GM23338 (cell line): ENCODE measurements at regions not wholly inside any gene's neighbourhood (a gene's known extent, or its start where the extent isn't known, plus 50 kb on each side); places are given as distances from the start of the nearest gene placed in this dataset.
A peak's percentile ranks its signal among the peaks of the same experiment; 100 is the strongest.

Experiments used
- ATAC-seq: fragments of 200-7000 bp; cut with Tn5 transposase; 3 replicates; pipeline ENCODE4 v1.9.1; 2020
- DNase-seq: peaks from one replicate; pipeline ENCODE4 v3.0.0-alpha.2; 2015; ENCODE audit warnings: low spot score
- H2AFZ ChIP-seq: fragments of 200-600 bp; sonication (generic); 2 replicates; pipeline ENCODE4 v1.8.0; 2016; ENCODE audit warnings: antibody characterized with exemption, mild to moderate bottlenecking, moderate library complexity
- H3F3A ChIP-seq: fragments of 200-600 bp; sonication (generic); replicated peaks from 2 replicates; pipeline ENCODE4 v1.8.0; 2017; ENCODE audit warnings: antibody characterized with exemption, mixed run types, low read depth
- H3K27ac ChIP-seq: fragments of 200-600 bp; sonication (generic); 2 replicates; pipeline ENCODE4 v1.6.1; 2016; ENCODE audit warnings: low read depth
- H3K27me3 ChIP-seq: fragments of 200-600 bp; sonication (generic); 2 replicates; pipeline ENCODE4 v1.8.0; 2016; ENCODE audit warnings: mild to moderate bottlenecking, mixed run types, moderate library complexity; ENCODE audit not compliant: insufficient read depth
- H3K36me3 ChIP-seq: fragments of 200-600 bp; sonication (generic); 2 replicates; pipeline ENCODE4 v1.8.0; 2016; ENCODE audit warnings: mild to moderate bottlenecking; ENCODE audit not compliant: insufficient read depth
- H3K4me1 ChIP-seq: fragments of 200-600 bp; sonication (generic); 2 replicates; pipeline ENCODE4 v1.8.0; 2016; ENCODE audit warnings: mild to moderate bottlenecking, moderate library complexity; ENCODE audit not compliant: insufficient read depth
- H3K4me2 ChIP-seq: fragments of 200-600 bp; sonication (generic); 2 replicates; pipeline ENCODE4 v1.7.1; 2017; ENCODE audit warnings: mixed run types
- H3K4me3 ChIP-seq: fragments of 200-600 bp; sonication (generic); 2 replicates; pipeline ENCODE4 v1.6.1; 2016; ENCODE audit warnings: mixed run types
- H3K79me2 ChIP-seq: fragments of 200-600 bp; sonication (generic); replicated peaks from 2 replicates; pipeline ENCODE4 v1.8.0; 2017; ENCODE audit warnings: mild to moderate bottlenecking; ENCODE audit not compliant: insufficient read depth
- H3K9me2 ChIP-seq: fragments of 200-600 bp; sonication (generic); 2 replicates; pipeline ENCODE4 v1.8.0; 2017; ENCODE audit not compliant: insufficient read depth
- H4K20me1 ChIP-seq: fragments of 200-600 bp; sonication (generic); replicated peaks from 2 replicates; pipeline ENCODE4 v1.8.0; 2017; ENCODE audit warnings: mild to moderate bottlenecking; ENCODE audit not compliant: insufficient read depth
- H3K27ac Mint-ChIP-seq: 2 replicates; pipeline ENCODE4 v1.8.0; 2020; ENCODE audit warnings: inconsistent platforms, mild to moderate bottlenecking, moderate library complexity, mixed read lengths
- H3K27me3 Mint-ChIP-seq: 3 replicates; pipeline ENCODE4 v1.8.0; 2022; ENCODE audit warnings: low read depth, mild to moderate bottlenecking, moderate library complexity, mixed read lengths, inconsistent platforms; ENCODE audit not compliant: insufficient read depth, poor library complexity
- H3K36me3 Mint-ChIP-seq: 3 replicates; pipeline ENCODE4 v1.8.0; 2021; ENCODE audit warnings: low read depth, mild to moderate bottlenecking, inconsistent platforms, moderate library complexity, mixed read lengths
- H3K4me1 Mint-ChIP-seq: 3 replicates; pipeline ENCODE4 v1.8.0; 2020; ENCODE audit warnings: mild to moderate bottlenecking, inconsistent platforms, mixed read lengths
- H3K4me3 Mint-ChIP-seq: 3 replicates; pipeline ENCODE4 v1.8.0; 2021; ENCODE audit warnings: moderate library complexity, mild to moderate bottlenecking, inconsistent platforms, mixed read lengths
- H3K9me3 Mint-ChIP-seq: 3 replicates; pipeline ENCODE4 v1.8.0; 2020; ENCODE audit warnings: moderate library complexity, mild to moderate bottlenecking, inconsistent platforms, mixed read lengths
- CREB1 ChIP-seq: fragments of 250-450 bp; sonication (Bioruptor Pico); IDR thresholded peaks from 2 replicates; pipeline ENCODE4 v1.5.0; 2020; ENCODE audit warnings: low read depth, mild to moderate bottlenecking, moderate library complexity
- EZH2 ChIP-seq: fragments of 200-600 bp; sonication (generic); IDR thresholded peaks from one replicate; pipeline ENCODE4 v1.8.0; 2017; ENCODE audit warnings: antibody characterized with exemption, mild to moderate bottlenecking, low read depth; ENCODE audit not compliant: unreplicated experiment
- EZH2phosphoT487 ChIP-seq: fragments of 200-600 bp; sonication (generic); IDR thresholded peaks from one replicate; pipeline ENCODE4 v1.8.1; 2018; ENCODE audit warnings: antibody characterized with exemption; ENCODE audit not compliant: unreplicated experiment
- JUNB ChIP-seq: IDR thresholded peaks from one replicate; pipeline ENCODE4 v1.6.1; 2016; ENCODE audit warnings: antibody characterized with exemption; ENCODE audit not compliant: unreplicated experiment
- NANOG ChIP-seq: IDR thresholded peaks from 2 replicates; pipeline ENCODE4 v1.6.1; 2016; ENCODE audit warnings: antibody characterized with exemption, borderline replicate concordance
- POLR2AphosphoS5 ChIP-seq: IDR thresholded peaks from 2 replicates; pipeline ENCODE4 v1.6.1; 2016; ENCODE audit warnings: antibody characterized with exemption, low read depth
- STAT1 ChIP-seq: IDR thresholded peaks from one replicate; pipeline ENCODE4 v1.6.1; 2016; ENCODE audit warnings: antibody characterized with exemption; ENCODE audit not compliant: unreplicated experiment
- ZNF114 ChIP-seq: fragments of 250-450 bp; sonication (Bioruptor Pico); IDR thresholded peaks from 2 replicates; pipeline ENCODE4 v1.5.0; 2020; ENCODE audit warnings: mild to moderate bottlenecking, moderate library complexity
- ZNF331 ChIP-seq: fragments of 250-450 bp; sonication (Bioruptor Pico); IDR thresholded peaks from 2 replicates; pipeline ENCODE4 v1.5.0; 2020; ENCODE audit warnings: low read depth, mild to moderate bottlenecking, moderate library complexity
- TF ChIP-seq, protein P1 (sequence below): IDR thresholded peaks from one replicate; pipeline ENCODE4 v1.6.1; 2018; ENCODE audit warnings: antibody characterized with exemption; ENCODE audit not compliant: unreplicated experiment
- TF ChIP-seq, protein P2 (sequence below): IDR thresholded peaks from 2 replicates; pipeline ENCODE4 v1.6.1; 2016; ENCODE audit warnings: antibody characterized with exemption
- TF ChIP-seq, protein P3 (sequence below), 2 experiments: fragments of 200-600 bp in 1 of 2; sonication (generic) in 1 of 2; conservative IDR thresholded peaks; 2 replicates each; pipeline versions ENCODE4 v1.5.1 to v1.6.1; 2016 to 2017; ENCODE audit warnings: antibody characterized with exemption in 2 of 2, low read depth in 2 of 2, mild to moderate bottlenecking in 2 of 2, moderate library complexity in 1 of 2

DNA sequence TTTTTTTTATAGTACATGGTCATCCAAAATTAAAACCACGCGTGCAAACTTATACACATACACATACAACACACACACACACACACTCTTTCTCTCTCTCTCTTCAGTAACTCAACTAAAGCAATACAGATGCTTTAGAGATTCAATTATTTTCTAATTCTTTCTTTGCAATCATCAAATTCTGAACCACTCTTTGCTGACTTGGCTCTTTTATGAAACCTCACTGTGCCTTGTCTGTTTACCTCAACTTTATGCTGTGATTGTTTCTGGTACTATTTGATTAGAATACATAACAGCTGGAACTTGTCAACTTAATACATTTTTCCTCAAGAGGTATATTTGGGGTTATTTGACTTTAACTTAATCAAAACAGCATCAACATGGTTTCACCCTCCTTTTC is 1309.7 kb downstream of the ROBO2 start (continued):
- TF ChIP-seq, protein P1, sequence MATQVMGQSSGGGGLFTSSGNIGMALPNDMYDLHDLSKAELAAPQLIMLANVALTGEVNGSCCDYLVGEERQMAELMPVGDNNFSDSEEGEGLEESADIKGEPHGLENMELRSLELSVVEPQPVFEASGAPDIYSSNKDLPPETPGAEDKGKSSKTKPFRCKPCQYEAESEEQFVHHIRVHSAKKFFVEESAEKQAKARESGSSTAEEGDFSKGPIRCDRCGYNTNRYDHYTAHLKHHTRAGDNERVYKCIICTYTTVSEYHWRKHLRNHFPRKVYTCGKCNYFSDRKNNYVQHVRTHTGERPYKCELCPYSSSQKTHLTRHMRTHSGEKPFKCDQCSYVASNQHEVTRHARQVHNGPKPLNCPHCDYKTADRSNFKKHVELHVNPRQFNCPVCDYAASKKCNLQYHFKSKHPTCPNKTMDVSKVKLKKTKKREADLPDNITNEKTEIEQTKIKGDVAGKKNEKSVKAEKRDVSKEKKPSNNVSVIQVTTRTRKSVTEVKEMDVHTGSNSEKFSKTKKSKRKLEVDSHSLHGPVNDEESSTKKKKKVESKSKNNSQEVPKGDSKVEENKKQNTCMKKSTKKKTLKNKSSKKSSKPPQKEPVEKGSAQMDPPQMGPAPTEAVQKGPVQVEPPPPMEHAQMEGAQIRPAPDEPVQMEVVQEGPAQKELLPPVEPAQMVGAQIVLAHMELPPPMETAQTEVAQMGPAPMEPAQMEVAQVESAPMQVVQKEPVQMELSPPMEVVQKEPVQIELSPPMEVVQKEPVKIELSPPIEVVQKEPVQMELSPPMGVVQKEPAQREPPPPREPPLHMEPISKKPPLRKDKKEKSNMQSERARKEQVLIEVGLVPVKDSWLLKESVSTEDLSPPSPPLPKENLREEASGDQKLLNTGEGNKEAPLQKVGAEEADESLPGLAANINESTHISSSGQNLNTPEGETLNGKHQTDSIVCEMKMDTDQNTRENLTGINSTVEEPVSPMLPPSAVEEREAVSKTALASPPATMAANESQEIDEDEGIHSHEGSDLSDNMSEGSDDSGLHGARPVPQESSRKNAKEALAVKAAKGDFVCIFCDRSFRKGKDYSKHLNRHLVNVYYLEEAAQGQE = no peak
- TF ChIP-seq ZNF331 (no peak), NANOG (no peak), CREB1 (CRISPR knock-in tag) (no peak), EZH2 (no peak), ZNF114 (CRISPR knock-in tag) (no peak), EZH2phosphoT487 (no peak)

DNA sequence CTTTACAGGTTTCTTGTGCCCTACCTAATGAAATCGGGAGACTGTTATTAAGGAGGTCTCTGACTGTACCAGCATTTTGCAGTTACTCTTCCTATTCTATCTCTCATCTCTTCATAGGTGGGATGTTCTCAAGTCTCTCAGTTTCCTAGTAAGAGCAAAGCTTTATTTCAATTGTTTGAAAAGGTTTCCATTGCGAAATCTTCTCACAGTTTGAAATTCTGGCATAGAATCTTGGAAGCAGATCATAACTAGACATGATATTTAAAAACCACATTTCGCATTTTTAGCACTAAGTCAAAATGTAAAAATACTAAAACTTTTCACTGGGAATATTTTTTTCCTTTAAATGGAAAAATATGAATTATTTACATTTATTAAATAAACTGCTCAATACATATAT is 1311.4 kb downstream of the ROBO2 start:
- H3K36me3 Mint-ChIP-seq = peaks cover 30% of the 10 kb centered on the region
- H3K27me3 ChIP-seq = no peaks in the 10 kb centered on the region
- H2AFZ ChIP-seq = no peak overlapping the region
- no peaks in the 10 kb centered on the region for H3K79me2 ChIP-seq
- H3K4me3 ChIP-seq = no peak overlapping the region
- H3K4me1 ChIP-seq = peaks cover 48% of the 10 kb centered on the region
- H3K4me2 ChIP-seq = peak overlapping the region; percentile 46
- H3K27ac Mint-ChIP-seq = 0 out of 2 replicates have a peak overlapping the region, but pooled peaks have one; percentile 22
- H3K4me3 Mint-ChIP-seq = no peak overlapping the region
- no peaks in the 10 kb centered on the region for H3K36me3 ChIP-seq
- H4K20me1 ChIP-seq = no peaks in the 10 kb centered on the region
- no peaks in the 10 kb centered on the region for H3K27me3 Mint-ChIP-seq
- DNase-seq = no peak
- peaks cover under 1% of the 10 kb centered on the region for H3F3A ChIP-seq
- H3K9me3 Mint-ChIP-seq = peaks cover 23% of the 10 kb centered on the region
- ATAC-seq = no peak
- H3K27ac ChIP-seq = no peak overlapping the region
- peaks cover 35% of the 10 kb centered on the region for H3K4me1 Mint-ChIP-seq
- H3K9me2 ChIP-seq = no peaks in the 10 kb centered on the region; the same call in 1 of the 2 replicates
- TF ChIP-seq POLR2AphosphoS5 (no peak), EZH2phosphoT487 (no peak), CREB1 (CRISPR knock-in tag) (no peak), STAT1 (no peak), NANOG (no peak), ZNF114 (CRISPR knock-in tag) (no peak), ZNF331 (no peak), EZH2 (no peak), JUNB (no peak)
- TF ChIP-seq, protein P2, sequence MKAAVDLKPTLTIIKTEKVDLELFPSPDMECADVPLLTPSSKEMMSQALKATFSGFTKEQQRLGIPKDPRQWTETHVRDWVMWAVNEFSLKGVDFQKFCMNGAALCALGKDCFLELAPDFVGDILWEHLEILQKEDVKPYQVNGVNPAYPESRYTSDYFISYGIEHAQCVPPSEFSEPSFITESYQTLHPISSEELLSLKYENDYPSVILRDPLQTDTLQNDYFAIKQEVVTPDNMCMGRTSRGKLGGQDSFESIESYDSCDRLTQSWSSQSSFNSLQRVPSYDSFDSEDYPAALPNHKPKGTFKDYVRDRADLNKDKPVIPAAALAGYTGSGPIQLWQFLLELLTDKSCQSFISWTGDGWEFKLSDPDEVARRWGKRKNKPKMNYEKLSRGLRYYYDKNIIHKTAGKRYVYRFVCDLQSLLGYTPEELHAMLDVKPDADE = no peak
- TF ChIP-seq, protein P3, sequence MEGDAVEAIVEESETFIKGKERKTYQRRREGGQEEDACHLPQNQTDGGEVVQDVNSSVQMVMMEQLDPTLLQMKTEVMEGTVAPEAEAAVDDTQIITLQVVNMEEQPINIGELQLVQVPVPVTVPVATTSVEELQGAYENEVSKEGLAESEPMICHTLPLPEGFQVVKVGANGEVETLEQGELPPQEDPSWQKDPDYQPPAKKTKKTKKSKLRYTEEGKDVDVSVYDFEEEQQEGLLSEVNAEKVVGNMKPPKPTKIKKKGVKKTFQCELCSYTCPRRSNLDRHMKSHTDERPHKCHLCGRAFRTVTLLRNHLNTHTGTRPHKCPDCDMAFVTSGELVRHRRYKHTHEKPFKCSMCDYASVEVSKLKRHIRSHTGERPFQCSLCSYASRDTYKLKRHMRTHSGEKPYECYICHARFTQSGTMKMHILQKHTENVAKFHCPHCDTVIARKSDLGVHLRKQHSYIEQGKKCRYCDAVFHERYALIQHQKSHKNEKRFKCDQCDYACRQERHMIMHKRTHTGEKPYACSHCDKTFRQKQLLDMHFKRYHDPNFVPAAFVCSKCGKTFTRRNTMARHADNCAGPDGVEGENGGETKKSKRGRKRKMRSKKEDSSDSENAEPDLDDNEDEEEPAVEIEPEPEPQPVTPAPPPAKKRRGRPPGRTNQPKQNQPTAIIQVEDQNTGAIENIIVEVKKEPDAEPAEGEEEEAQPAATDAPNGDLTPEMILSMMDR (conservative IDR thresholded peaks at IDR 0.05; ENCODE audit: low read depth in 2 of 2) = no peak
- TF ChIP-seq, protein P1 = no peak
